GM12873 (cell line): ENCODE measurements at regions not wholly inside any gene's neighbourhood (a gene's known extent, or its start where the extent isn't known, plus 50 kb on each side); places are given as distances from the start of the nearest gene placed in this dataset.

Experiments used
- CTCF ChIP-seq: IDR thresholded peaks from 2 replicates; pipeline ENCODE4 v1.5.1; 2012; ENCODE audit warnings: low read depth, mild to moderate bottlenecking, moderate library complexity, low read length, control low read depth; ENCODE audit not compliant: insufficient read depth; ENCODE audit errors: missing control alignments

- peak; percentile 94 for TF ChIP-seq CTCF
Observed at GRCh38 chr6:111997078-111997852, 56.6 kb upstream of the CCN6 start.

DNA sequence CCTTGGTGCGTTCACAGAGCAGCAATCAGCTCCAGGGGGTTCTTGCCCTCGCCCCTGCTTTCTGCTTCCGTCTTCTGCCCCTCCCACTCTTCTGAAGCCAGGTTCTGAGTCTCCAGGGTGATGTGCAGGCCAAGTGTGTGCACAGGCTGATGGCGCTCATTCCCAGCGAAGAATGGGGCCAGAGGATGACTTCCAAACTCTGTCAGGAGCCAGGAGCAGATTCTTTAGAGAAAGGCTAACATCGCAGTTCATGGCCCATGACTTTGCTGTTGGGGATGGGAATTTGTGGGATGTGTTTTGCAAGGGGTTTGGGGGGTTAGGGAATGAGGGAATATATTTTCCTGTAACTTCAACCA lies 56.1 kb upstream of the CCN6 start:
- TF ChIP-seq CTCF: no peak

- no peak for TF ChIP-seq CTCF
Observed at GRCh38 chr6:112002307-112002706, 51.6 kb upstream of the CCN6 start.
